ENCODE measurements at regions not wholly inside any gene's neighbourhood (a gene's known extent, or its start where the extent isn't known, plus 50 kb on each side); places are given as distances from the start of the nearest gene placed in this dataset.

DNA sequence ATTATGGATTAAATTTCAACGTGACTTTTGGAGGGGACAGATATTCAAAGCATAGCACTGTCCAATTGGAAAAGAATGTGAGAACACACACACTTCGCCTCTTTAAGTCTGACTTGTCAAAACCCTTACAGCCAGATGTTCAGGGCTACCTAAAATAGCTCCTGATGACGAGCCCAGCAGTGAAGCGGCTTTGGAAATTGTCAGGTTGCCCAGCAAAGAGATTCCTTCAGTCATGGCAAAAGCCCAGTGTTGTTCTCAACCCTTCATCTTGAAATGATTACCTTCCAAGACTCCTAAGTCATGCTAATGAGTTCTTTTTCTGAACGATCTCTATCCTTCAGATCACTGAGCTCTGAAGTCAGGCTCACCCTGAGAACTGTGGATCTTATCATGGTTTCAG lies 436.6 kb downstream of the LRATD1 start:
- Histone ChIP-seq H3K36me3 (ENCODE audit: insufficient read depth) (no peaks in the 10 kb centered on the region), H3K4me1 (ENCODE audit: insufficient read depth) (no peaks in the 10 kb centered on the region), H3K27me3 (ENCODE audit: insufficient read depth) (no peaks in the 10 kb centered on the region), H3K9me2 (ENCODE audit: insufficient read depth) (no peaks in the 10 kb centered on the region), H3K4me2 (0 out of 2 replicates have a peak overlapping the region, but pooled peaks have one; percentile 17), H4K20me1 (replicated peaks; ENCODE audit: insufficient read depth) (no peaks in the 10 kb centered on the region), H3F3A (replicated peaks; ENCODE audit: low read depth) (no peaks in the 10 kb centered on the region), H3K4me3 (no peak overlapping the region), H3K79me2 (replicated peaks; ENCODE audit: insufficient read depth) (no peaks in the 10 kb centered on the region), H2AFZ (peak overlapping the region; percentile 40; the same call in 1 of the 2 replicates), H3K27ac (ENCODE audit: low read depth) (no peak overlapping the region)
- peak; percentile 24; the same call in 1 of the 3 replicates for ATAC-seq
- Mint-ChIP-seq H3K27ac (no peak overlapping the region), H3K9me3 (peaks cover 12% of the 10 kb centered on the region), H3K27me3 (ENCODE audit: insufficient read depth, low read depth, poor library complexity) (no peaks in the 10 kb centered on the region), H3K4me3 (no peak overlapping the region), H3K4me1 (peaks cover 11% of the 10 kb centered on the region), H3K36me3 (ENCODE audit: low read depth) (no peaks in the 10 kb centered on the region)
- TF ChIP-seq, protein P1, sequence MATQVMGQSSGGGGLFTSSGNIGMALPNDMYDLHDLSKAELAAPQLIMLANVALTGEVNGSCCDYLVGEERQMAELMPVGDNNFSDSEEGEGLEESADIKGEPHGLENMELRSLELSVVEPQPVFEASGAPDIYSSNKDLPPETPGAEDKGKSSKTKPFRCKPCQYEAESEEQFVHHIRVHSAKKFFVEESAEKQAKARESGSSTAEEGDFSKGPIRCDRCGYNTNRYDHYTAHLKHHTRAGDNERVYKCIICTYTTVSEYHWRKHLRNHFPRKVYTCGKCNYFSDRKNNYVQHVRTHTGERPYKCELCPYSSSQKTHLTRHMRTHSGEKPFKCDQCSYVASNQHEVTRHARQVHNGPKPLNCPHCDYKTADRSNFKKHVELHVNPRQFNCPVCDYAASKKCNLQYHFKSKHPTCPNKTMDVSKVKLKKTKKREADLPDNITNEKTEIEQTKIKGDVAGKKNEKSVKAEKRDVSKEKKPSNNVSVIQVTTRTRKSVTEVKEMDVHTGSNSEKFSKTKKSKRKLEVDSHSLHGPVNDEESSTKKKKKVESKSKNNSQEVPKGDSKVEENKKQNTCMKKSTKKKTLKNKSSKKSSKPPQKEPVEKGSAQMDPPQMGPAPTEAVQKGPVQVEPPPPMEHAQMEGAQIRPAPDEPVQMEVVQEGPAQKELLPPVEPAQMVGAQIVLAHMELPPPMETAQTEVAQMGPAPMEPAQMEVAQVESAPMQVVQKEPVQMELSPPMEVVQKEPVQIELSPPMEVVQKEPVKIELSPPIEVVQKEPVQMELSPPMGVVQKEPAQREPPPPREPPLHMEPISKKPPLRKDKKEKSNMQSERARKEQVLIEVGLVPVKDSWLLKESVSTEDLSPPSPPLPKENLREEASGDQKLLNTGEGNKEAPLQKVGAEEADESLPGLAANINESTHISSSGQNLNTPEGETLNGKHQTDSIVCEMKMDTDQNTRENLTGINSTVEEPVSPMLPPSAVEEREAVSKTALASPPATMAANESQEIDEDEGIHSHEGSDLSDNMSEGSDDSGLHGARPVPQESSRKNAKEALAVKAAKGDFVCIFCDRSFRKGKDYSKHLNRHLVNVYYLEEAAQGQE (IDR thresholded peaks at IDR 0.05; ENCODE audit: unreplicated experiment): no peak
- TF ChIP-seq EZH2phosphoT487 (IDR thresholded peaks at IDR 0.05; ENCODE audit: unreplicated experiment) (no peak), EZH2 (IDR thresholded peaks at IDR 0.05; ENCODE audit: low read depth, unreplicated experiment) (no peak), NANOG (IDR thresholded peaks at IDR 0.05; ENCODE audit: borderline replicate concordance) (no peak), ZNF114 (CRISPR knock-in tag; IDR thresholded peaks at IDR 0.05) (no peak), POLR2AphosphoS5 (IDR thresholded peaks at IDR 0.05; ENCODE audit: low read depth) (no peak), STAT1 (IDR thresholded peaks at IDR 0.05; ENCODE audit: unreplicated experiment) (no peak), JUNB (IDR thresholded peaks at IDR 0.05; ENCODE audit: unreplicated experiment) (no peak), ZNF331 (CRISPR knock-in tag; IDR thresholded peaks at IDR 0.05; ENCODE audit: low read depth) (no peak), CREB1 (CRISPR knock-in tag; IDR thresholded peaks at IDR 0.05; ENCODE audit: low read depth) (no peak)
- TF ChIP-seq, protein P2, sequence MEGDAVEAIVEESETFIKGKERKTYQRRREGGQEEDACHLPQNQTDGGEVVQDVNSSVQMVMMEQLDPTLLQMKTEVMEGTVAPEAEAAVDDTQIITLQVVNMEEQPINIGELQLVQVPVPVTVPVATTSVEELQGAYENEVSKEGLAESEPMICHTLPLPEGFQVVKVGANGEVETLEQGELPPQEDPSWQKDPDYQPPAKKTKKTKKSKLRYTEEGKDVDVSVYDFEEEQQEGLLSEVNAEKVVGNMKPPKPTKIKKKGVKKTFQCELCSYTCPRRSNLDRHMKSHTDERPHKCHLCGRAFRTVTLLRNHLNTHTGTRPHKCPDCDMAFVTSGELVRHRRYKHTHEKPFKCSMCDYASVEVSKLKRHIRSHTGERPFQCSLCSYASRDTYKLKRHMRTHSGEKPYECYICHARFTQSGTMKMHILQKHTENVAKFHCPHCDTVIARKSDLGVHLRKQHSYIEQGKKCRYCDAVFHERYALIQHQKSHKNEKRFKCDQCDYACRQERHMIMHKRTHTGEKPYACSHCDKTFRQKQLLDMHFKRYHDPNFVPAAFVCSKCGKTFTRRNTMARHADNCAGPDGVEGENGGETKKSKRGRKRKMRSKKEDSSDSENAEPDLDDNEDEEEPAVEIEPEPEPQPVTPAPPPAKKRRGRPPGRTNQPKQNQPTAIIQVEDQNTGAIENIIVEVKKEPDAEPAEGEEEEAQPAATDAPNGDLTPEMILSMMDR (conservative IDR thresholded peaks at IDR 0.05; ENCODE audit: low read depth in 2 of 2): no peak
- TF ChIP-seq, protein P3, sequence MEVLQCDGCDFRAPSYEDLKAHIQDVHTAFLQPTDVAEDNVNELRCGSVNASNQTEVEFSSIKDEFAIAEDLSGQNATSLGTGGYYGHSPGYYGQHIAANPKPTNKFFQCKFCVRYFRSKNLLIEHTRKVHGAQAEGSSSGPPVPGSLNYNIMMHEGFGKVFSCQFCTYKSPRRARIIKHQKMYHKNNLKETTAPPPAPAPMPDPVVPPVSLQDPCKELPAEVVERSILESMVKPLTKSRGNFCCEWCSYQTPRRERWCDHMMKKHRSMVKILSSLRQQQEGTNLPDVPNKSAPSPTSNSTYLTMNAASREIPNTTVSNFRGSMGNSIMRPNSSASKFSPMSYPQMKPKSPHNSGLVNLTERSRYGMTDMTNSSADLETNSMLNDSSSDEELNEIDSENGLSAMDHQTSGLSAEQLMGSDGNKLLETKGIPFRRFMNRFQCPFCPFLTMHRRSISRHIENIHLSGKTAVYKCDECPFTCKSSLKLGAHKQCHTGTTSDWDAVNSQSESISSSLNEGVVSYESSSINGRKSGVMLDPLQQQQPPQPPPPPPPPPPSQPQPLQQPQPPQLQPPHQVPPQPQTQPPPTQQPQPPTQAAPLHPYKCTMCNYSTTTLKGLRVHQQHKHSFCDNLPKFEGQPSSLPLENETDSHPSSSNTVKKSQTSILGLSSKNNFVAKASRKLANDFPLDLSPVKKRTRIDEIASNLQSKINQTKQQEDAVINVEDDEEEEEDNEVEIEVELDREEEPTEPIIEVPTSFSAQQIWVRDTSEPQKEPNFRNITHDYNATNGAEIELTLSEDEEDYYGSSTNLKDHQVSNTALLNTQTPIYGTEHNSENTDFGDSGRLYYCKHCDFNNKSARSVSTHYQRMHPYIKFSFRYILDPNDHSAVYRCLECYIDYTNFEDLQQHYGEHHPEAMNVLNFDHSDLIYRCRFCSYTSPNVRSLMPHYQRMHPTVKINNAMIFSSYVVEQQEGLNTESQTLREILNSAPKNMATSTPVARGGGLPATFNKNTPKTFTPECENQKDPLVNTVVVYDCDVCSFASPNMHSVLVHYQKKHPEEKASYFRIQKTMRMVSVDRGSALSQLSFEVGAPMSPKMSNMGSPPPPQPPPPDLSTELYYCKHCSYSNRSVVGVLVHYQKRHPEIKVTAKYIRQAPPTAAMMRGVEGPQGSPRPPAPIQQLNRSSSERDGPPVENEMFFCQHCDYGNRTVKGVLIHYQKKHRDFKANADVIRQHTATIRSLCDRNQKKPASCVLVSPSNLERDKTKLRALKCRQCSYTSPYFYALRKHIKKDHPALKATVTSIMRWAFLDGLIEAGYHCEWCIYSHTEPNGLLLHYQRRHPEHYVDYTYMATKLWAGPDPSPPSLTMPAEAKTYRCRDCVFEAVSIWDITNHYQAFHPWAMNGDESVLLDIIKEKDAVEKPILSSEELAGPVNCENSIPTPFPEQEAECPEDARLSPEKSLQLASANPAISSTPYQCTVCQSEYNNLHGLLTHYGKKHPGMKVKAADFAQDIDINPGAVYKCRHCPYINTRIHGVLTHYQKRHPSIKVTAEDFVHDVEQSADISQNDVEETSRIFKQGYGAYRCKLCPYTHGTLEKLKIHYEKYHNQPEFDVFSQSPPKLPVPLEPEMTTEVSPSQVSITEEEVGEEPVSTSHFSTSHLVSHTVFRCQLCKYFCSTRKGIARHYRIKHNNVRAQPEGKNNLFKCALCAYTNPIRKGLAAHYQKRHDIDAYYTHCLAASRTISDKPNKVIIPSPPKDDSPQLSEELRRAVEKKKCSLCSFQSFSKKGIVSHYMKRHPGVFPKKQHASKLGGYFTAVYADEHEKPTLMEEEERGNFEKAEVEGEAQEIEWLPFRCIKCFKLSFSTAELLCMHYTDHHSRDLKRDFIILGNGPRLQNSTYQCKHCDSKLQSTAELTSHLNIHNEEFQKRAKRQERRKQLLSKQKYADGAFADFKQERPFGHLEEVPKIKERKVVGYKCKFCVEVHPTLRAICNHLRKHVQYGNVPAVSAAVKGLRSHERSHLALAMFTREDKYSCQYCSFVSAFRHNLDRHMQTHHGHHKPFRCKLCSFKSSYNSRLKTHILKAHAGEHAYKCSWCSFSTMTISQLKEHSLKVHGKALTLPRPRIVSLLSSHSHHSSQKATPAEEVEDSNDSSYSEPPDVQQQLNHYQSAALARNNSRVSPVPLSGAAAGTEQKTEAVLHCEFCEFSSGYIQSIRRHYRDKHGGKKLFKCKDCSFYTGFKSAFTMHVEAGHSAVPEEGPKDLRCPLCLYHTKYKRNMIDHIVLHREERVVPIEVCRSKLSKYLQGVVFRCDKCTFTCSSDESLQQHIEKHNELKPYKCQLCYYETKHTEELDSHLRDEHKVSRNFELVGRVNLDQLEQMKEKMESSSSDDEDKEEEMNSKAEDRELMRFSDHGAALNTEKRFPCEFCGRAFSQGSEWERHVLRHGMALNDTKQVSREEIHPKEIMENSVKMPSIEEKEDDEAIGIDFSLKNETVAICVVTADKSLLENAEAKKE (CRISPR knock-in tag; IDR thresholded peaks at IDR 0.05): no peak
- TF ChIP-seq, protein P4, sequence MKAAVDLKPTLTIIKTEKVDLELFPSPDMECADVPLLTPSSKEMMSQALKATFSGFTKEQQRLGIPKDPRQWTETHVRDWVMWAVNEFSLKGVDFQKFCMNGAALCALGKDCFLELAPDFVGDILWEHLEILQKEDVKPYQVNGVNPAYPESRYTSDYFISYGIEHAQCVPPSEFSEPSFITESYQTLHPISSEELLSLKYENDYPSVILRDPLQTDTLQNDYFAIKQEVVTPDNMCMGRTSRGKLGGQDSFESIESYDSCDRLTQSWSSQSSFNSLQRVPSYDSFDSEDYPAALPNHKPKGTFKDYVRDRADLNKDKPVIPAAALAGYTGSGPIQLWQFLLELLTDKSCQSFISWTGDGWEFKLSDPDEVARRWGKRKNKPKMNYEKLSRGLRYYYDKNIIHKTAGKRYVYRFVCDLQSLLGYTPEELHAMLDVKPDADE (IDR thresholded peaks at IDR 0.05): no peak
- DNase-seq (ENCODE audit: low spot score): no peak

All from GM23338 (cell line).